ENCODE measurements at regions not wholly inside any gene's neighbourhood (a gene's known extent, or its start where the extent isn't known, plus 50 kb on each side); places are given as distances from the start of the nearest gene placed in this dataset.

DNA sequence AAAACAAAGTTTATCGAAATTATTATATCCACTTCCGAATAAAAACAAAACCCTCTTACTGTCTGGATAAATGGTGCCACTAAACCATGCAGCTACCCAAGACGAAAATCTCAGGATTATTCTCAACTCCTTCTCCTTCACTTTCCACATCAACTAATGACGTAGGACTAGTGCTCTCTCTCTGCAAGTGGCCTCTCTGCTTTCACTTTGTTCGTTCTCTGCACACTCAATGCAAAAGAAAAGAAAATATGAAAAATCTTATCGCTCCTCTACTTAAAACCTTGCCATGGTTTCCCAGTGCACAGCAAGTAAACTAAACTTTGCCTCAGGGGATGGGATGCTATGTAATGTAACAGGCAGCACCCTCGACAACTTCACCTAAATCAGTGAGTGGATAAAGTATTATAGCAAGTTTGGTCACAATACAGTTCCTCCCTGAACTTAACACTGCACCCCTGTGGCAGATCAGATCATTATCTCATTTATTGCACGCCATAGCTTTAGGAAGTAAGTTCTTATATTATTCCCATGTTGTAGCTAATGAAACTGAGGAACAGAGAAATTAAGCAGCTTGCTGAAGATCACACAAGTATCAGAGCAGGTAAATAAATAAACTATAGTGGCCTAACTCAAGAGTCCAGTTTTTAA is 262.7 kb upstream of the GADL1 start:
- no peak for DNase-seq

DNA sequence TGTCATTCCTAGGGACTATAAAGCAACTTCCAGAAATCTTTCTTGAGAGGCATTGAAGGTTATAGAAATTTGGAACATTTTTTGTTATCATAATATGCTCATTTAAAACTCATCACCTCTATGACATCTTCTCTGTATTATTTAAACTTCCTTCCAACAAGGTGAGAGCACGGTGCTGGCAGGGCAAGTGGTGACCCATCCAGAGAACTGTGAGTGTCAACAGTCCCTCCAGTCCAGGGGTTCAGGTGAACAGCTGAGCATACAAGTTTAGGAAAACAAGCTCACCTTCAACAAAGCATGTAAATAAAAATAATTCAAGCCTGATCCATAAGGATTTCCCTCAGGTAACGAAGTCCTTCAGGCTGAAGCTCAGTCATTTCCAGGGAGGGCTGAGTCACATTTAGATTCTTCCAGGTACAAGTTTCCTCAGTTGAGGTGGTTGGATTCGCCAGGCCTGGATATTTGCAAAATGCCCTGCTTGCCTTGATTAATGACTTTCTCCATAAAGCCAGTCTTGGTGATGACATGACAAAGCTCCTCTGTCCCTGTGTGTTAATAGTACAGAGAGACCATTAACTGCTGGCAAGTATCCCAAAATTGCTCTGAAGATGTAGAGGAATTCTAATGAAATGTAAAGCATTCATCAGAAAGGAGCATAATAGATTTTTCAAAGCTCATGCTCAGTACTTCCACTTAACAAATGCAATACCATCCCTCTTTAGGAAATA is 263.6 kb upstream of the GADL1 start:
- DNase-seq = no peak

DNA sequence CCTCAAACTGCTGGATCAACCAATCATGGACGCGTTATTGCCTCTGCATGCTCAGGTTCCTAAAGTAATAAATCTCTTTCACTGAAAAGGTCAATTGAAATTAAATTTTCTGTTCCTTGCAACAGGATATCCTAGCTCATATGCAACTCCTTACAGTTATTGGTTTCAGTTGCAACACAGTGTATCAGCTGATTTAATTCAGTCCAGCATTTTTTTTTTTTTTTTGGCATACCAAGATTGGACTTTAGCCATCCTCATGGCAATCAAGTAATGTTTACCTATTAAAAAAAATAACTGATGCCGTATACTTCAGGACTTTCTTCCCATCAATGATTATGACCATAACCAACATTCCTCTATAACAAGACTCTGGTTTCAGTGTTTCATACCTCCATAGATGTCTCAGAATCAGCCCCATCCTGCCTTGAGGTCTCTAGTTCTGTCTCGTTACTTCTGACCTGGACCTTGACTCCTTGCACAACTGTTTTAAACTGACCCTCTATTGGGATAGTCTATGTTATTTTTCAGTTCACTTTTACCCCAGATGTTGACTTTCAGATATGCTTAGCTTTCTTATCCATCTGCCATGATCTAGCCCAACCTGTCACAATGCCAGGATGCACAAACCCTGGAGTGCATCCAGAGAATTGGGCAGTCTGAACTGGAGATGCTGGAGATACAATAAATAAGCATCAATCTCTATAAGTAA is 265.0 kb upstream of the GADL1 start:
- DNase-seq = no peak

DNA sequence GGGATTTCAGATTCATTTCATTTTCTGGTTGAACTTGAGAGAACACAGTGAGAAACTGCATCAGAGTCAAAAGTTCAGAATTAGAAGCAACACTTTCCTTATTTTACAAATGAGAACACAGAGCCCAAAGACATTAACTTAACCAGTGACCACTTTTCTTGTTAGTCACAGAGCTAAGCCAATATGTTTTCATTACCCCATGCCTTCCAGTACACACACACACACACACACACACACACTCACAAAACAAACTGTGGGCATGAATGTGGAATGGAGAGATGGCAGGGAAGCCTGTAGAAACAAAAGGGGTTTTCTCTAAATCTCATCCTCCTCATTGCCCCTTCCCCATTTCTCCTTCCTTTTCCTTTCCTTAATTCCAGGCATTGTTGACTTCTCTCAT is 267.4 kb upstream of the GADL1 start:
- no peak for DNase-seq

DNA sequence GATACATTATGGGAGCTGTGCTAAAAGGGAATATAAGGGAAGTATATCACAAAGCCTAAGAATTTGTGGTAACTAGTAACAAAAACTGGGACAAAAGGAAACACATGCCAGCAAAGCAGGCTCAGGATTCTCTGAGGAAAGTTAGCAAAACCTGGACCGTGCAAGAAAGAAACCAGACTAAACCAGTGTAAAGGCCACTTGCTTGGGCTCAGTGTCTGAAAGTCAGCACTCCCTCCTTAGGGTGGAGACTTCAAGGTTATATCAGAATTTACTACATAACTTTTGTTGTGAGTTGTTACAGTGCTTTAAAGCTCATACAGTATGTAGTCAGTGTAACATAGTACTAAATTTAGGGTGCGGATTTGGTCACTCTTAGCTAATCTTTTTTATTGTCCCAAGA is 269.9 kb upstream of the GADL1 start:
- DNase-seq = no peak

DNA sequence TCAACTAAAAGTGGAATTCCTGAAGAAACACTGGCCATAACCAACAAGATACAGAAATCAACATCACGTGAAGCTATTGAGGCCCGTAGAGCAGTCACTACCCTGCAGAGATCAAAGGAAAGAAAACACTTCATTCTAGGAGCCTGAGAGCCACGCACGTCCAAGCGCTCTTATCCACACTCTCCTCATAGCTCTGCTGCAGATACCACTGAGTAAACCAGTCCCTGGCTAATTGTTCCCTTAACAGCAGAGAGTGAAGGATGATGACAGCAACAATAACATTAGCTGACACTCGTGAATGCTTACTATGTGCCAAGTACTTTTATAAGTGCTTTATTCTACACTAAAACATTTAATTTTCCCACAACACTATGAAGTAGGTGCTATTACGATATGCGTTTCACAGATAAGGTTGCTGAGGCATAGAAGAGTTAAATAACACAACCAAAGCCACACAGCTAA is 271.0 kb upstream of the GADL1 start:
- no peak for DNase-seq

DNA sequence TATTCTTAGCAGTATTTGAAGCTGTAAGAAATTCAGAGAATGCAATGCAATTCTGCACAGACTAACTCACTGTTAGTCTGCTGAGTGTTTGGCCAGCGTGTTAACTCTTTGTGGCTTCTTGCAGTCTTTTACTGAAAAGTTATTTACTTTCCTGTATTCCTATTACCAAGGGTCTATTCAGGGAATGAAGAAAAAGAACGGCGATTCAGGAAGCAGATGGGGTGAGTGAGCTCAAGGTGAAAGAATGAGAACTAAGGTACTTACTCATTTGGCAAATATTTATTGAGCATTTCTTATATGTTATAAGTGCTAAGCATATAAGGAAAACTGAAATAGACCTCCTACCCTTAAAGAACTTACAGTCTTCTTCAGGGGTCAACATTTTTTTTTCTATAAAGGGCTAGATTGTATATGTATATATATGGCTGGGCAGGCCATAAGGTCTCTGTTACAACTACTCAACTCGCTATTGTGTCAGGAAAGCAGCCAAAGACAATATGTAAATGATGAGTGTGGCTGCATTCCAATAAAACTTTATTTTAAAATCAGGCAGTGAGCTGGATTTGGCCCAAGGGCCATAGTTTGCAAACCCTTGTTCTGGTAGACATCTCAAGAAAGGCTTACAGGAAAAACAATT is 271.9 kb upstream of the GADL1 start:
- DNase-seq = no peak

DNA sequence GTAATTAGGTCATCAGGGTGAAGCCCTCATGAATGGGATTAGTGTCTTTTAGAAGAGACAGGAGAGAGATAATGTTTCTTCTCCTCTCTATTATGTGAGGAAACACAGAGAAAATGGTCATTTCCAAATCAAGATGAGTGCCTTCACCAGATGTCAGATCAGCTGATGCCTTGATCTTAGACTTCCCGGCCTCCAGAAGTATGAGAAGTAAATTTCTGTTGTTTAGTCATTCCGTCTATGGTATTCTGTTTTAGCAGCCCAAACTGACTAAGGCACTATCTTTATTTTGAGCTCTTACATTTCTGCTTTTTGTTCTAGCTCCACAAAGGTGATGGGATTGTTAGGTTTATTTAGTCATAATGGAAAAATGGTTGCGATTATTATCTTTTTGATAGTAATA is 273.2 kb upstream of the GADL1 start:
- no peak for DNase-seq

DNA sequence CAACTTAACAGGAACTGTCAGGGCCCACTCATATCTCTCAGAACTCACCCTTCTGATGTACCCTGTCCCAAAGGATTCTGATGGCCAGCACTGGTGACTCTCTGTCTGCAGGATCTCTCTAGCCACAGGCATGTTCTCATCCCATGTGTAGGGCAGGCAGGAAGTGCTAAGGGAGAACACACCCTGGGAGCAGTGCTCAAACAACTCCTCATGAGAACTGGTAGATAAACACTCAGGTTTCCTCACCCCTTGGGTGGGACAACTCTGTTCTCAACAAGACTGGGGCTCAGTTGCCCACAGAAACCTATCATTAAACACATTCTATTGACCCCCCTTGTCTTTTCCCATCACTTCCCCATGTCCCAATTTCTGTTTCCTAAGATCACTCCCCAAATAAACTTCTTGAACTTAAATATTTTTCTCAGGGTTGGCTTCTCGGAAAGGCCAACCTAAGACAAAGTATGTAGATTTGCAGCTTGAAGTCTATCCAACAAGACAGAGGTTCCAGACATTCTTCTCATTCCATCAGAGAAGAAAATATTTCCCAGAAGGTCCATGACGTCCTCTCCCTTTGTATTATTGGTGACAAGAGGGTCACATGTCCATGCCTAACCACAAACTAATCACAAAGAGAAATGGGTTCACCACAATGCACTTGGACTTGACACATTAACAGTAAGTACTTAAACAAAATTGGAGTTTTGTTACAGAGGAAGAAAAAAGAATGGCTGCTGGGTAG is 276.6 kb upstream of the GADL1 start:
- DNase-seq = no peak

DNA sequence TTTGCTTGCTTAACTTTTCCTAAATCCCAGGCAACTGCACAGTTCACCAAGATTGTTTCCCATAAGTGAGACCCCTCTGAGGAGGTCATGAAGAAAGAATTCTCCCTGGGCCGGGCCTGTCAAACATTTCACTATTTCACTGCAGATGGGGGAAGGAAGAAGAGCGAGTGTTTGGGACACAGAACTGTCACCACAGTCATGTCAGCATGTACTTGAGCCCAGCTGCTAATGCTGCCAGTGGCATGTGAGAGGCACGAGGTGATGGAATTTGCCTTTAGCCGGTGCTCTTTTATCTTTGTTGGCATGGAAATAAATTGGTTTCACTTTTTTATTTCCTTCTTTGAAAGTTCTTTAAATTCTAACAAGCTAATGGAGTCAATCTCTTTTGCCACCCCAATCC is 277.9 kb upstream of the GADL1 start:
- DNase-seq = no peak

DNA sequence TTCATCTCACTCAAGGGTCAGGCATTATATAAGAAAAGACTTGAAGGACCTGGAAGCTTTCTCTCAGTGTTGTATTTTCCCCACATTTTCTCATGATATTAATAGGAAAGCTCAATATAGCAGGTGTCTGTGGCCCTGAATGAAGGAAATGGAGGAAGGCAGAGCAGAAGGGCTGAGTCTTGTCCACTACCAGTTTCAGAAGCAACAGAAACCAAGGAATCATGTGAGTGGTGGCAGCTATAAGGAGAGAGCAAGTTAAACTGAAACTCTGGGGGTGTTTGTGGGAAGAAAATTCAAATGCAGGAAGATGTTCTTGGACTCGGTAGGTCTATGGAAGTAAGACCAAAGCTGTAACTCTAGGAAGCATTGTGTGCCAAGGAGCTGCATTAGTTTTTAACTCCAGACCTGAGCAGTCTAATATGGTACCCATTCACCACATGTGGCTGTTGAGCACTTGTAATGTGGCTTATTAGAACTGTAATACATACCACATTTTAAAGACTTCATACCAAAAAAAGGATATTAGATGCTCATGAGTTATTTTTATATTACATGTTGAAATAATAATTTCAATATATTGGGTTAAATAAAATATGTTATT is 278.8 kb upstream of the GADL1 start:
- no peak for DNase-seq

DNA sequence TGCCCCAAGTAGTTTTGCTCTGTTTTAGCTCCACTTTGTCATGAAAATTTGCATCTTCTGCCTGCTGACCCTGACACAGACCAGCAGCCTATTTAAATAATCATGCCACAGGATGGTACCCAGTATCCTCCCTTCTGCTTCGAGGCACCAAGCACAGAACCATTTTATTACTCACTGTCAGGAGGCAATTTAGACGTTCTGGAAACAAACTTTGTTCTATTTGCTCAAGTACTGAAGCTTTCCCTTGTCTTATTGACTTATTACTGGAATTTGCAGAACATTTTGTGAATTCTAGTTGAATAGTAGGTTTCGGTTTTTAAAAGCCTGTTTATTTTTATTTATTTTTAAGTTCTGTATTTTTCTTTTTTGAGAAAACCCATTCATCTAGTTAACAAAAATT is 279.6 kb upstream of the GADL1 start:
- DNase-seq = no peak

DNA sequence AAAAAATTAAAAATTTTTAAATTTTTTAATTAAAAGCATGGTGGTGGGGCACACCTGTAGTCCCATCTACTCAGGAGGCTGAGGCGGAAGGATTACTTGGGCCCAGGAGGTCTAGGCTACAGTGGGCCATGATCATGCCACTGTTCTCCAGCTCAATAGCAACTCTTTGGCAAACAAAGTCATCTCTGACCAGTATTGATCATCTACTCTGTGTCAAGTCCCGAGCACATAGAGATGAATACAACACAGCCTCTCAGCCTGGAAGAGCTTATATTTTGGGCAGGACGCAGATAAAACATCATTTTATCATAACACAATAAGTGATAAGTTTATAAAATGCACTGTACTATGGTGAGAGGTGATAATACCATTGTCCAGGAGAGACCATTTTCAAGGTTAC is 281.6 kb upstream of the GADL1 start:
- DNase-seq = no peak

DNA sequence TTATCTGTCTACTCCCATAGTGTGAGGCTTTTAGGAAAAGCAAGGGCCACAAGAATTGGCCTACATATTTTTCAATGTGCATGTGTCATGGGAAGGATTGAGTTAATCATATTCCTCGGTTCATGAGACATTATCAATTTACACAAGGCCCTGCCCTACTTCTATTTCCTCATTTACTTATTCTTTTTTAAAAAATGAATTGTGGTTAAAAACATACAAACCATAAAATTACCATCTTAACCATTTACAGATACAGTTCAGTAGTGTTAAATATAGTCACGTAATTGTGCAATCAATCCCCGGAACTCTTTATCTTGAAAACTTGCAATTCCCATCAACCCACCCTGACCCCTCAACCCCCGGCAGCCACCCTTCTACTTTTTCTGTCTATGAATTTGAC is 284.0 kb upstream of the GADL1 start:
- no peak for DNase-seq

DNA sequence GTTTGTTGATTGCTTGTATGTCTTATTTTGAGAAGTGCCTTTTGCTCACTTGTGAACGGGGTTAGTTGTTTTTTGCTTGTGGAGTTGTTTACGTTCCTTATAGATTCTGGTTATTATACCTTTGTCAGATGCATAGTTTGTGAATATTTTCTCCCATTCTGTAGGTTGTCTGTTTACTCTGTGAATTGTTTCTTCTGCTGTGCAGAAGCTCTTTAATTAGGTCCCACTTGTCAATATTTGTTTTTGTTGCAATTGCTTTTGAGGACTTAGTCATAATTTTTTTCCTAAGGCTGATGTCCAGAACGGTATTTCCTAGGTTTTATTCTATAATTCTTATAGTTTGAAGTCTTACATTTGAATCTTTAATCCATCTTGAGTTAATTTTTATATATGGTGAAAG is 285.3 kb upstream of the GADL1 start:
- DNase-seq = no peak

DNA sequence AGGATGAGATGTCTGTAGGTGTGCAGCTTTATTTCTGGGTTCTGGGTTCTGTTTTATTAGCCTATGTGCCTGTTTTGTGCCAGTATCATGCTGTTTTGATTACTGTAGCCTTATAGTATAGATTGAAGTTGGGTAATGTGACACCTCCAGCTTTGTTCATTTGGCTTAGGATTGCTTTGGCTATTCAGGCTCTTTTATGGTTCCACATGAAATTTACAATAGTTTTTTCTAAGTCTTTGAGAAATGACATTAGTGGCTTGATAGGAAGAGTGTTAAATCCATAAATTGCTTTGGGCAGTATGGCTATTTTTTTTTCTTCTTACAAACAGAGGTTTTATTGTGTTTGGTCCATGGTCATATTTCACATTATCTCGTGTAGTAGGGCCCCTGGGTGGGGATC is 285.8 kb upstream of the GADL1 start:
- DNase-seq = no peak

DNA sequence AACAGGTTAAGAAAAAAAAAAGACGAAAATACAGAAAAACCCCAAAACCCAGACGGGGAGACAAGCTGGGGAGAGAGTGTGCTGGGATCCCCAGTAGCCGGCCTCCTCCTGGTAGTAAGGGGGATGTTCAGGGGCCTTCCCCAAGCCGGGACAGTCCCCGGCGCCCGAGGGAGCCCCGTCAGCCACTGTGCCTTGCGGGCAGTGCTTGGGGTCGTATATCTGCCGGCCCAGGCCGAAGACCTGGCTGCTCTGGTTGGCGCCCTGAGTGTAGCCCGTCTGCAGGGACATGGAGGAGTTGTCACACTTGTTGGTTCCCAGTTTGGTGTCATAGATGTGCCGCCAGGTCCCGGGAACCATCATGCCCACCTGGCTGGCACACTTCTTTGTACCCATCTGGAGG is 287.2 kb upstream of the GADL1 start:
- DNase-seq = no peak

DNA sequence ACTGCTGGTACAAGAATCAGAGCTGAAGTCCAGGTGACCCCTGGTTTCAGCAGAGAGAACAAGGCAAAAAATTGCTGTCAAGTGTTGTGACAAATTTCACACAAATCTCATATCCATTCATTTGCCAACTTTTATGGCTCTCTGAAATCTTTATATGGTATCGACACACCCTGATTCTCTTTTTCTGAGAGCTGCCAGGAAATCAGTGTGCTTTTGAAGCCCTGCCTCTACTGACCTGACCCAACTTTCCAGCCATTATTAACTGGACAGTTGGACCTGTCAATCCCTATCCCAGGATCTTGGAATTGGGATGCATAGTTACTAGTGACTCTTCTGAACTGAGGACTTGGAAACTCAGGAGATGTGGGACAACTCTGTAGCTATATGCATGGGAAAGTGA is 288.2 kb upstream of the GADL1 start:
- no peak for DNase-seq

DNA sequence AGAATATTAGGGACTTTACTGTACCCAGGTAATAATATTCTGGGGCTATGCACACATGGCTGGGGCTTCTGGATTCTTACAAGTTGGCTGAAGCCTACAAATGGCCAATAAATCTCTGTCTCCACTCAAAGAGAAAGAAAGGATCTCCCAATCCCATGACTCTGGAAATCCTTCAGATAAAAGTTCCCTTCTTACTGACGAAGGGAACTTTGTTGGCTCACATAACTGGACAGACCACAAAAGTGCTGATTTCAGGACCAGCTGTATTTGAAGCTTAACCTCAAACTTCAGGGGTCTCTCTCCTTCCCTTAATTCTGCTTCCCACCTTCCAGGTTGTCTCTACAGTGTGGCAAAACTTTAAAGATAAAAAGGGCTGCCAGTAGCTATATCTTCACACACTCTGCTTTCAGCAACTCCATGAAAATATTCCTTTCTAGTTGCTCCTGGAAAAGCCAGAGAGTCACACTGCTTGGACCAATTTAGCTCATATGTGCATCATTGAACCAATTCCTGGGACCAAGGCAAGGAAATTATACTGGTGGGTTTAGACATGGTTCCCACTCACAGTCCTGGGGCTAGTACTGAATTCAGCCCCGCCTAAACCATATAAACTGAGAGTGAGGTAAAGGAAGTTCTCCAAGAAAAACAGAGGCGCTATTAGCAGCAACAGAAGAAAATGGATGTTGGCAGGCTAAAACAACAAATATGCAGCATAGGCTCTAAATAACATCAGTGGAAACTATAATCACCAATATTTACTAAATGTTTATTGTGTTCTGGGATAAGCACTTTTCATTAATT is 290.0 kb upstream of the GADL1 start:
- no peak for DNase-seq

DNA sequence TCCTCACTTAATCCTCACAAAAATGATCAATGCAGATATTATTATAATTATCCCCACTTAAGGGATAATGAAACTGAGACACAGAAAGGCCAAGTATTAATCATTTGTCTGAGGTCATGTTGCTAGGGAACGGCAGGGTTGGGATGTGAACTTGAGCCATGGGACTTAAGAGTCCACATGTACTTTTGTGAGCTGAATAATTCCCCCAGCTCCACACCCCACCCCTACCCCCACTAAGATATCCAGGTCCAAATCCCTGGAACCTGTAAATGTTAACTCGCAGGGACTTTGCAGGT is 290.5 kb upstream of the GADL1 start:
- DNase-seq = no peak

DNA sequence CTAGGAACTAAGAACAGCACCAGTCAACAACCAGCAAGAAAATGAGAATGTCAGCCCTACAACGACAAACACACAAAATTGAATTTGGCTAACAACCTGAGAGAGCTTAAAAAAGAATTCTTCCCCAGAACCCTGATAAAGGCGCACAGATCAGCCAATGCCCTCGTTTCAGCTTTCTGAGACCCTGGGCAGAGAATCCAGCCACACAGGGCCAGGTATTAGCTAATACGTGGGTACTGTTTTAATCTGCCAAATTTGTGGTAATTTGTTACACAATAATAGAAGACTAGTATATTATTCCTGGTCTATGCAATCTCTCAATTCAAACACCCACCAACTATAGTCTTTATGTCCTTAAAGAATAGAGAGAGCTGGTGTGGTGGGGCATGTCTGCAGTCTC is 291.6 kb upstream of the GADL1 start:
- no peak for DNase-seq

DNA sequence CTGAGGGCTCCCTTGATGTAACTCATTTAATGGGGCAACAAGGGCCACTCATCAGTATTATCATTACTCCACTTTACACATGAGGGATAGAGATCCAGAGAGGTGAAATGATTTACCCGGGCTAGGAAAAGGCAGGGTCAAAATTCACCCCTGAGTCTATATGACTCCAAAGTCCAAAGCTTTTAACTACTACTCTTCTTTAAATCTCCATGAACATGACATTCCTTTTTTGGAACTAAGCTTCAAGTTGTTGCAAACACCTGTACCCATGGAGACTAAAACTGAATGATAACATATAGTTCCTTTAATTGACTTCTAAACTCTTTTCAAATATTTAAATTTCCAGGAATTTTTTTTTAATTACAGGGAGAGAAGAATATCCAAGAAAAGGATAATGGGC is 292.9 kb upstream of the GADL1 start:
- DNase-seq = no peak

Measured in activated CD4-positive, alpha-beta T cell treated with anti-CD3 and anti-CD28 coated beads, Interleukin-2, amount 50 U/mL, for 4 hours (primary cell).